CD14-positive monocyte (primary cell): ENCODE measurements at regions not wholly inside any gene's neighbourhood (a gene's known extent, or its start where the extent isn't known, plus 50 kb on each side); places are given as distances from the start of the nearest gene placed in this dataset.

ENCODE experiments used
- DNase-seq, 3 donors: peaks; one replicate each; pipeline ENCODE4 v3.0.0-alpha.2; 2011 to 2022
- H2AFZ ChIP-seq: 2 replicates; pipeline ENCODE4 v1.6.0; 2012; ENCODE audit warnings: mild to moderate bottlenecking, low read depth, low read length, inconsistent platforms; ENCODE audit not compliant: insufficient read depth, poor library complexity, severe bottlenecking
- H3K27ac ChIP-seq, 2 donors: 1 replicate in 1 of 2; 2 replicates in 1 of 2; pipeline ENCODE4 v1.5.1; 2012 to 2013; ENCODE audit warnings: low read length in 2 of 2, control low read depth in 1 of 2, inconsistent platforms in 1 of 2, low read depth in 1 of 2, mild to moderate bottlenecking in 1 of 2
- H3K27me3 ChIP-seq, 2 donors: one replicate each; pipeline versions ENCODE4 v1.6.0 to v1.6.1; 2011 to 2013; ENCODE audit warnings: low read length in 2 of 2; ENCODE audit not compliant: control insufficient read depth in 2 of 2, insufficient read depth in 2 of 2
- H3K36me3 ChIP-seq, 2 donors: replicated peaks in 1 of 2; 1 replicate in 1 of 2; 2 replicates in 1 of 2; pipeline versions ENCODE4 v1.5.1 to v1.6.1; 2012 to 2013; ENCODE audit warnings: low read length in 2 of 2, control low read depth in 1 of 2, inconsistent platforms in 1 of 2, mild to moderate bottlenecking in 1 of 2; ENCODE audit not compliant: insufficient read depth in 2 of 2, control insufficient read depth in 1 of 2
- H3K4me1 ChIP-seq, 2 donors: 1 replicate in 1 of 2; 2 replicates in 1 of 2; pipeline versions ENCODE4 v1.5.1 to v1.6.1; 2012 to 2013; ENCODE audit warnings: low read length in 2 of 2, control low read depth in 1 of 2, inconsistent platforms in 1 of 2, mild to moderate bottlenecking in 1 of 2, moderate library complexity in 1 of 2; ENCODE audit not compliant: insufficient read depth in 2 of 2, control insufficient read depth in 1 of 2
- H3K4me2 ChIP-seq: replicated peaks from 2 replicates; pipeline ENCODE3; 2012; ENCODE audit warnings: low read length, moderate library complexity, mild to moderate bottlenecking; ENCODE audit not compliant: poor library complexity, severe bottlenecking; ENCODE audit errors: extremely low read depth
- H3K4me3 ChIP-seq, 3 experiments: fragments of 200-600 bp in 1 of 3; sonication (generic) in 1 of 3; replicated peaks in 1 of 3; 1 replicate in 2 of 3; 2 replicates in 1 of 3; pipeline ENCODE4 v1.5.1; 2011 to 2013; ENCODE audit warnings: low read length in 3 of 3, mild to moderate bottlenecking in 3 of 3, control low read depth in 2 of 3, low read depth in 2 of 3, inconsistent platforms in 1 of 3, moderate library complexity in 1 of 3
- H3K79me2 ChIP-seq: 2 replicates; pipeline ENCODE4 v1.6.0; 2012; ENCODE audit warnings: mild to moderate bottlenecking, control low read depth, inconsistent platforms, low read length, moderate library complexity; ENCODE audit not compliant: insufficient read depth
- H3K9ac ChIP-seq: 2 replicates; pipeline ENCODE4 v1.6.0; 2017; ENCODE audit warnings: low read length, mild to moderate bottlenecking; ENCODE audit not compliant: insufficient read depth, poor library complexity, severe bottlenecking
- H3K9me3 ChIP-seq, 2 donors: replicated peaks in 1 of 2; 1 replicate in 1 of 2; 2 replicates in 1 of 2; pipeline versions ENCODE4 v1.5.1 to v1.6.1; 2012 to 2013; ENCODE audit warnings: low read length in 2 of 2, control low read depth in 1 of 2; ENCODE audit not compliant: control insufficient read depth in 1 of 2, insufficient read depth in 1 of 2
- H4K20me1 ChIP-seq: 2 replicates; pipeline ENCODE4 v1.6.0; 2012; ENCODE audit warnings: mild to moderate bottlenecking, low read length, control low read depth, moderate library complexity; ENCODE audit not compliant: insufficient read depth
- H3K27ac Mint-ChIP-seq, 7 donors: one replicate each; pipeline ENCODE4 v1.8.0; 2020; ENCODE audit warnings: mild to moderate bottlenecking in 7 of 7, mixed read lengths in 7 of 7, moderate library complexity in 6 of 7, inconsistent platforms in 2 of 7
- H3K27me3 Mint-ChIP-seq, 3 donors: one replicate each; pipeline ENCODE4 v1.8.0; 2021 to 2022; ENCODE audit warnings: low read depth in 3 of 3, mild to moderate bottlenecking in 3 of 3, mixed read lengths in 3 of 3, moderate library complexity in 3 of 3, inconsistent platforms in 1 of 3
- H3K36me3 Mint-ChIP-seq, 2 donors: one replicate each; pipeline ENCODE4 v1.8.0; 2020; ENCODE audit warnings: mixed read lengths in 2 of 2, inconsistent platforms in 1 of 2, mild to moderate bottlenecking in 1 of 2
- H3K4me1 Mint-ChIP-seq: one replicate; pipeline ENCODE4 v1.8.0; 2020; ENCODE audit warnings: mild to moderate bottlenecking, mixed read lengths
- H3K4me3 Mint-ChIP-seq, 2 donors: one replicate each; pipeline ENCODE4 v1.8.0; 2020; ENCODE audit warnings: mild to moderate bottlenecking in 2 of 2, mixed read lengths in 2 of 2, moderate library complexity in 1 of 2
- H3K9me3 Mint-ChIP-seq, 7 donors: one replicate each; pipeline ENCODE4 v1.8.0; 2020 to 2022; ENCODE audit warnings: mixed read lengths in 7 of 7, mild to moderate bottlenecking in 6 of 7, moderate library complexity in 6 of 7, inconsistent platforms in 2 of 7
- WGBS: methylation state at CpG from one replicate; pipeline ENCODE4 v1.1.5; 2013; ENCODE audit warnings: missing lambda C conversion rate; ENCODE audit not compliant: insufficient coverage; 5-methylcytosine and 5-hydroxymethylcytosine counted together
- intact Hi-C, 2 donors: fragments of 100-400 bp; cut with micrococcal nuclease; formaldehyde crosslinking; loops; one replicate each; pipeline versions ENCODE4 v1.15.0 to v1.15.1; 2023
- TF ChIP-seq, protein P1 (sequence below): fragments of 200-600 bp; IDR thresholded peaks from one replicate; pipeline ENCODE4 v1.8.0; 2022; ENCODE audit warnings: antibody characterized with exemption, mild to moderate bottlenecking

DNA sequence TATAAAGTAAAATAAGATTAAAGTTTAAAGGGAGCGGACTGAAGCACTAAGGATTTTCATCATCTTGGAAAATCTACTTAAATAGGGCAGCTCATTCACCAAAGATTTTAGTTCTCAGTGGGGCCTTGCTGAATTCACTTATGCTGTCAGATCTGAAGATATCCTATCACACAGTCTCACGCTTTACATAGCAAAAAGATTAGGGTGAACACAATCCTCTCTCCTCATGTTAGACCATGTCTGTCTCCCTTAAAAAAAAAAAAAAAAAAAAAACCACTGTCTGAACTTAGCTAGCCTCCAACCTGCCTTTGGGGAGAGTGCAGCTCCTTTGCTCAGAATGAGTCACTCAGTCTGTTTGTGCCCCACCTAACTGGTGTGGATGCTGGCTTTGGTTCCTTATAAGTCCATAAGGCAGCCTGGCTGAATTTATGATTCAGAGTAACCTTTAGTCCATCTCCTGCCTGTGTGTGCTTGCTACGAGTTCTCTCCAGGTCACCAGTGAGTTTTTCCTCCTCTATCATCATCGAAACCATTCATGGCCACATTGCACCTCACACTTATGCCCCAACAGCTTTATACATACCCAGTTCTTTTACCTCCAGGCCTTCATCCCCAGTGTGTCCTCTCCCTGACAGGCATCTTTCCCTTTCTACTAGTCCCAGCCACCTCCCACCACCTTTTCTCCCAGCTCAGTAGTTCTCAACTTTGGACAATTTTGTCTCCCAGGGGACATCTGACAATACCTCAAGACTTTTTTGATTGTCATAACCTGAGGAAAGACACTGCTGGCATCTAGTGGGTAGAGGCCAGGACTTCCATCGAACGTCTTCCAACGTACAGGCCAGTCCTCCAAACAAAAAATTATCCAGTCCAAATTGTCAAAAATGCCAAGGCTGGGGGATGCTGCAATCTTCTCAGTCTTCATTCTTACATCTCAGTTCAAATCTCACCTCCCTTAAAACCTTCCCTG lies 220.7 kb upstream of the EMCN start:
- Mint-ChIP-seq H3K9me3 (peaks cover 2 to 8% (median 3%) of the 10 kb centered on the region in 7 donors), H3K27me3 (no peaks in the 10 kb centered on the region), H3K4me3 (no peak overlapping the region), H3K27ac (no peak overlapping the region), H3K36me3 (no peaks in the 10 kb centered on the region), H3K4me1 (no peaks in the 10 kb centered on the region)
- Histone ChIP-seq H4K20me1 (no peaks in the 10 kb centered on the region), H2AFZ (no peak overlapping the region), H3K9ac (no peak overlapping the region), H3K27ac (no peak overlapping the region), H3K9me3 (no peaks in the 10 kb centered on the region), H3K79me2 (no peaks in the 10 kb centered on the region), H3K4me3 (no peak overlapping the region), H3K27me3 (no peaks in the 10 kb centered on the region), H3K36me3 (no peaks in the 10 kb centered on the region), H3K4me2 (no peak overlapping the region), H3K4me1 (no peaks in the 10 kb centered on the region)
- intact Hi-C loops: no loop called here
- WGBS: 69% methylated on average over 5 of the region's 7 CpGs
- TF ChIP-seq, protein P1, sequence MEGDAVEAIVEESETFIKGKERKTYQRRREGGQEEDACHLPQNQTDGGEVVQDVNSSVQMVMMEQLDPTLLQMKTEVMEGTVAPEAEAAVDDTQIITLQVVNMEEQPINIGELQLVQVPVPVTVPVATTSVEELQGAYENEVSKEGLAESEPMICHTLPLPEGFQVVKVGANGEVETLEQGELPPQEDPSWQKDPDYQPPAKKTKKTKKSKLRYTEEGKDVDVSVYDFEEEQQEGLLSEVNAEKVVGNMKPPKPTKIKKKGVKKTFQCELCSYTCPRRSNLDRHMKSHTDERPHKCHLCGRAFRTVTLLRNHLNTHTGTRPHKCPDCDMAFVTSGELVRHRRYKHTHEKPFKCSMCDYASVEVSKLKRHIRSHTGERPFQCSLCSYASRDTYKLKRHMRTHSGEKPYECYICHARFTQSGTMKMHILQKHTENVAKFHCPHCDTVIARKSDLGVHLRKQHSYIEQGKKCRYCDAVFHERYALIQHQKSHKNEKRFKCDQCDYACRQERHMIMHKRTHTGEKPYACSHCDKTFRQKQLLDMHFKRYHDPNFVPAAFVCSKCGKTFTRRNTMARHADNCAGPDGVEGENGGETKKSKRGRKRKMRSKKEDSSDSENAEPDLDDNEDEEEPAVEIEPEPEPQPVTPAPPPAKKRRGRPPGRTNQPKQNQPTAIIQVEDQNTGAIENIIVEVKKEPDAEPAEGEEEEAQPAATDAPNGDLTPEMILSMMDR: no peak
- DNase-seq: no peak

DNA sequence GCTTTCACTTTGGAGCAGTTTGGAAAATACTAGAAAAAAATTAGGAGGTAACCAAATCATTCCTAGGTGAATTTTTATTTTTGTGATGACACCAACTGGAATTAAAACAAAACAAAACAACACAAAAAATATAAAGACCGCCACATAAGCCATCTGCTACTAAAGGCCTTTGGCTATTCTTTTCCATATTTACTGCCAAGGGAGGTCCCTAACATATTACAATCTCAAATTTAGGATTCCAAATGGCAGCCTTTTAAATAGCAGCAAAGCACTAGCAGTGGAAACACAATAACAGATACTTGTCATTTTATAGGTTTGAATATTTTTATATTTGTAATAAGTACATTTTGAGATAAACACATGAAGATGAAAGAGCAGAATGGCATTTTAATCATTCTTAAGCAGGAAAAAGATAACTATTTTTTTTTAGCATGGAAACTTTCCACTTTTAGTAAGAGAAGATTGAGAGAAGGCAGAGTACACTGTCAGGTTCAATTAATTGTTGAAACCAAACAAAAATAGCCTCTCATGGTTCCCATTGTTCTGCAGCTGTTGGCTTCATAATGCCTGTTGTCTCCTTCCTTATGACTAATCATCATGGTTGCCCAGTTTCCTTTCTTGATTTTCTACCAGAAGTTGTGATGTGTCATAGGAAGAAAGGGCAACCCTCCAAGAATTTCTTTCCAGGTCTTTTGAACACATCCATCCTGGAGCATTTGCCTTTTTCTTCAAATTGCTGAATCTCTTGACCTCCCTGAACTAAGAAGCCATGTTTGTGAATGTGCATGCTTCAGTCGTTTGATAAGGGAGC lies 219.0 kb upstream of the EMCN start:
- DNase-seq: no peak
- no peaks in the 10 kb centered on the region for H3K79me2 ChIP-seq
- H3K27me3 ChIP-seq: no peaks in the 10 kb centered on the region
- Mint-ChIP-seq H3K36me3 (no peaks in the 10 kb centered on the region), H3K4me1 (no peaks in the 10 kb centered on the region), H3K9me3 (peaks cover 3 to 11% (median 5%) of the 10 kb centered on the region in 7 donors), H3K4me3 (no peak overlapping the region), H3K27me3 (peaks cover 0 to 2% (median 0%) of the 10 kb centered on the region in 3 donors), H3K27ac (no peak overlapping the region)
- no peak overlapping the region for H2AFZ ChIP-seq
- 100% methylated on average over 1 of the region's 2 CpGs for WGBS
- H3K4me1 ChIP-seq: no peaks in the 10 kb centered on the region
- no peaks in the 10 kb centered on the region for H4K20me1 ChIP-seq
- H3K4me2 ChIP-seq: no peak overlapping the region
- no peaks in the 10 kb centered on the region for H3K9me3 ChIP-seq
- TF ChIP-seq, protein P1: no peak
- no peak overlapping the region for H3K27ac ChIP-seq
- intact Hi-C loops: no loop called here
- no peaks in the 10 kb centered on the region for H3K36me3 ChIP-seq
- H3K9ac ChIP-seq: no peak overlapping the region
- H3K4me3 ChIP-seq: no peak overlapping the region
